Kidney capillary endothelial cell (primary cell): ENCODE measurements at regions not wholly inside any gene's neighbourhood (a gene's known extent, or its start where the extent isn't known, plus 50 kb on each side); places are given as distances from the start of the nearest gene placed in this dataset.

Experiments used
- DNase-seq: peaks from one replicate; pipeline ENCODE4 v3.0.0-alpha.2; 2018; ENCODE audit warnings: low spot score

GRCh38 chr5:44660251-44660650 is 148.5 kb upstream of the MRPS30 start:
- DNase-seq, result no peak

- no peak for DNase-seq
Observed at GRCh38 chr5:44659334-44659733, 149.4 kb upstream of the MRPS30 start.

GRCh38 chr5:44652674-44653073 is 156.1 kb upstream of the MRPS30 start:
- DNase-seq, result no peak

GRCh38 chr5:44646016-44646415 is 162.7 kb upstream of the MRPS30 start:
- DNase-seq, result no peak

GRCh38 chr5:44645502-44645901 is 163.2 kb upstream of the MRPS30 start:
- DNase-seq, result no peak

- DNase-seq, result no peak
Observed at GRCh38 chr5:44644628-44645027, 164.1 kb upstream of the MRPS30 start.

GRCh38 chr5:44641820-44642219 is 166.9 kb upstream of the MRPS30 start:
- DNase-seq, result no peak

GRCh38 chr5:44640945-44641456 is 167.7 kb upstream of the MRPS30 start:
- no peak for DNase-seq

- no peak for DNase-seq
Observed at GRCh38 chr5:44637916-44638869, 170.6 kb upstream of the MRPS30 start.

GRCh38 chr5:44632344-44632743 is 176.4 kb upstream of the MRPS30 start:
- no peak for DNase-seq

GRCh38 chr5:44626846-44627245 is 181.9 kb upstream of the MRPS30 start:
- no peak for DNase-seq

GRCh38 chr5:44622331-44622730 is 186.4 kb upstream of the MRPS30 start:
- DNase-seq, result no peak

GRCh38 chr5:44619875-44620610 is 188.7 kb upstream of the MRPS30 start:
- no peak for DNase-seq

GRCh38 chr5:44614845-44615244 is 193.9 kb upstream of the MRPS30 start:
- DNase-seq, result no peak

- DNase-seq, result no peak
Observed at GRCh38 chr5:44613936-44614335, 194.8 kb upstream of the MRPS30 start.

- no peak for DNase-seq
Observed at GRCh38 chr5:44605926-44606325, 202.8 kb upstream of the MRPS30 start.

GRCh38 chr5:44603496-44604272 is 205.1 kb upstream of the MRPS30 start:
- DNase-seq, result no peak

GRCh38 chr5:44574678-44575077 is 185.5 kb upstream of the FGF10 start:
- no peak for DNase-seq

GRCh38 chr5:44568519-44568918 is 179.3 kb upstream of the FGF10 start:
- no peak for DNase-seq

- no peak for DNase-seq
Observed at GRCh38 chr5:44565902-44566301, 176.7 kb upstream of the FGF10 start.

- DNase-seq, result no peak
Observed at GRCh38 chr5:44565360-44565759, 176.1 kb upstream of the FGF10 start.

GRCh38 chr5:44546286-44546685 is 157.1 kb upstream of the FGF10 start:
- DNase-seq, result no peak
